Spleen (tissue), 11 donors: ENCODE measurements at regions not wholly inside any gene's neighbourhood (a gene's known extent, or its start where the extent isn't known, plus 50 kb on each side); places are given as distances from the start of the nearest gene placed in this dataset.

Experiments used
- DNase-seq: peaks from one replicate; pipeline ENCODE4 v3.0.0-alpha.2; 2020
- H3K27ac ChIP-seq, 8 donors: fragments of 200-600 bp; sonication (generic) in 7 of 8; 1 replicate in 4 of 8; 2 replicates in 4 of 8; pipeline versions ENCODE4 v1.5.0 to v1.8.0; 2016 to 2021; ENCODE audit warnings: inconsistent platforms in 4 of 8, mild to moderate bottlenecking in 4 of 8, moderate library complexity in 1 of 8
- H3K27me3 ChIP-seq, 7 donors: fragments of 200-600 bp; sonication (generic) in 6 of 7; replicated peaks in 1 of 7; 1 replicate in 4 of 7; 2 replicates in 3 of 7; pipeline versions ENCODE4 v1.5.0 to v1.8.0; 2016 to 2021; ENCODE audit warnings: inconsistent platforms in 3 of 7, mild to moderate bottlenecking in 1 of 7
- H3K36me3 ChIP-seq, 6 donors: fragments of 200-600 bp; sonication (generic) in 5 of 6; 1 replicate in 4 of 6; 2 replicates in 2 of 6; pipeline versions ENCODE4 v1.5.0 to v1.8.0; 2016 to 2021; ENCODE audit warnings: inconsistent platforms in 2 of 6
- H3K4me1 ChIP-seq, 6 donors: fragments of 200-600 bp; sonication (generic) in 5 of 6; 1 replicate in 3 of 6; 2 replicates in 3 of 6; pipeline versions ENCODE4 v1.5.0 to v1.8.0; 2016 to 2021; ENCODE audit warnings: inconsistent platforms in 3 of 6
- H3K4me3 ChIP-seq, 8 donors: fragments of 200-600 bp; sonication (generic) in 7 of 8; 1 replicate in 4 of 8; 2 replicates in 4 of 8; pipeline versions ENCODE4 v1.5.0 to v1.8.0; 2016 to 2021; ENCODE audit warnings: inconsistent platforms in 4 of 8, mild to moderate bottlenecking in 4 of 8, moderate library complexity in 2 of 8
- H3K9me3 ChIP-seq, 8 donors: fragments of 200-600 bp; sonication (generic) in 7 of 8; 1 replicate in 4 of 8; 2 replicates in 4 of 8; pipeline versions ENCODE4 v1.5.0 to v1.8.0; 2016 to 2021; ENCODE audit warnings: inconsistent platforms in 4 of 8
- POLR2A ChIP-seq, 3 donors: fragments of 450-650 bp; IDR thresholded peaks; one replicate each; pipeline ENCODE4 v1.5.1; 2017; ENCODE audit warnings: antibody characterized with exemption in 3 of 3, mild to moderate bottlenecking in 1 of 3
- POLR2AphosphoS5 ChIP-seq, 3 donors: sonication (generic); formaldehyde crosslinking; IDR thresholded peaks; one replicate each; pipeline ENCODE4 v1.5.1; 2017; ENCODE audit warnings: antibody characterized with exemption in 3 of 3
- WGBS, 5 donors: extraction: QIAGEN DNeasy Blood & Tissue Kit in 3 of 5; methylation state at CpG; one replicate each; pipeline versions ENCODE4 v1.1.5 to v1.1.7; 2013 to 2018; 5-methylcytosine and 5-hydroxymethylcytosine counted together
- intact Hi-C: fragments of 100-400 bp; cut with DNase I; formaldehyde crosslinking; loops from one replicate; pipeline ENCODE4 v1.15.0; 2023; ENCODE audit warnings: low total_unique reads
- TF ChIP-seq, protein P1 (sequence below), 11 experiments: fragments of 200-600 bp in 7 of 11; fragments of 450-650 bp in 4 of 11; sonication (generic) in 4 of 11; IDR thresholded peaks in 8 of 11; conservative IDR thresholded peaks in 3 of 11; 1 replicate in 7 of 11; 2 replicates in 4 of 11; pipeline versions ENCODE4 v1.4.0 to v1.8.0; 2016 to 2021; ENCODE audit warnings: antibody characterized with exemption in 11 of 11, inconsistent platforms in 4 of 11, mild to moderate bottlenecking in 1 of 11
- donor health status: healthy with polysubstance abuse.
- donor health status: DM: no; HTN: no; CAD: no; lungs with moderate emphysema.
- donor health status: DM: no; HTN: no; CAD: no.
- donor health status: Bipolar disorder and iron deficiency.
- donor health status: healthy.
- donor health status: DM: no; HTN: no; CAD: no.
- donor health status: DM: yes; HTN: yes; CAD: no.

DNA sequence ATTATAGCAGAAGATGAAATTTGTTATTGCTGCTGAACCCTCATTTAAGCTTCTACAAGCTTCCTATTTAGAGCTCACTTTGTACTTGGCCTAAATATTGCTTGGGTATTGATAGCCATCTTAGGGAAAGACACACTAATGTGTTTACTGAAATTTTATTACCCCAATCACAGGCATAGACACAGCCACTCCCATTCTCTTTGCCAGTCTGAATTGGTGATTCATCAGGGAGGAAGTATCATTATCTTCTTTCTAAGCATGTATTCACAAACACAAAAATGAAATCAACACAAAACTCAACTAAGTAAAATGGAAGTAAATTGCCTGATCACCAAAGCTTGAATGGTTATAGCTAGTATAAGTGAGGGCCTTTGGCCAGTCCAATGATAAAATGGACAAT, 666.3 kb downstream of the TSN start:
- no peaks in the 10 kb centered on the region for H3K9me3 ChIP-seq
- no peak for TF ChIP-seq POLR2A (IDR thresholded peaks at IDR 0.05)
- no peak for TF ChIP-seq POLR2AphosphoS5 (IDR thresholded peaks at IDR 0.05)
- TF ChIP-seq, protein P1, sequence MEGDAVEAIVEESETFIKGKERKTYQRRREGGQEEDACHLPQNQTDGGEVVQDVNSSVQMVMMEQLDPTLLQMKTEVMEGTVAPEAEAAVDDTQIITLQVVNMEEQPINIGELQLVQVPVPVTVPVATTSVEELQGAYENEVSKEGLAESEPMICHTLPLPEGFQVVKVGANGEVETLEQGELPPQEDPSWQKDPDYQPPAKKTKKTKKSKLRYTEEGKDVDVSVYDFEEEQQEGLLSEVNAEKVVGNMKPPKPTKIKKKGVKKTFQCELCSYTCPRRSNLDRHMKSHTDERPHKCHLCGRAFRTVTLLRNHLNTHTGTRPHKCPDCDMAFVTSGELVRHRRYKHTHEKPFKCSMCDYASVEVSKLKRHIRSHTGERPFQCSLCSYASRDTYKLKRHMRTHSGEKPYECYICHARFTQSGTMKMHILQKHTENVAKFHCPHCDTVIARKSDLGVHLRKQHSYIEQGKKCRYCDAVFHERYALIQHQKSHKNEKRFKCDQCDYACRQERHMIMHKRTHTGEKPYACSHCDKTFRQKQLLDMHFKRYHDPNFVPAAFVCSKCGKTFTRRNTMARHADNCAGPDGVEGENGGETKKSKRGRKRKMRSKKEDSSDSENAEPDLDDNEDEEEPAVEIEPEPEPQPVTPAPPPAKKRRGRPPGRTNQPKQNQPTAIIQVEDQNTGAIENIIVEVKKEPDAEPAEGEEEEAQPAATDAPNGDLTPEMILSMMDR (IDR thresholded peaks at IDR 0.05 in 8 of 11, conservative IDR thresholded peaks at IDR 0.05 in 3 of 11): no peak
- intact Hi-C loops: no loop called here

GRCh38 chr2:122422384-122422991, 667.0 kb downstream of the TSN start:
- Histone ChIP-seq H3K4me3 (no peak overlapping the region), H3K27me3 (no peaks in the 10 kb centered on the region), H3K36me3 (no peaks in the 10 kb centered on the region), H3K9me3 (no peaks in the 10 kb centered on the region), H3K4me1 (no peaks in the 10 kb centered on the region), H3K27ac (no peak overlapping the region)
- 46 to 59% (median 55%) methylated on average over 7 of the region's 7 CpGs for WGBS, 5 donors
- TF ChIP-seq POLR2AphosphoS5 (IDR thresholded peaks at IDR 0.05) (no peak), POLR2A (IDR thresholded peaks at IDR 0.05) (no peak)
- TF ChIP-seq, protein P1 (IDR thresholded peaks at IDR 0.05 in 8 of 11, conservative IDR thresholded peaks at IDR 0.05 in 3 of 11): no peak
- intact Hi-C loops: no loop called here
- DNase-seq: no peak

More for the DNA sequence above, 666.3 kb downstream of the TSN start:
- no peak overlapping the region for H3K4me3 ChIP-seq
- H3K4me1 ChIP-seq: no peaks in the 10 kb centered on the region
- H3K27me3 ChIP-seq: no peaks in the 10 kb centered on the region
- no peak overlapping the region for H3K27ac ChIP-seq
- H3K36me3 ChIP-seq: no peaks in the 10 kb centered on the region
- DNase-seq: no peak

DNA sequence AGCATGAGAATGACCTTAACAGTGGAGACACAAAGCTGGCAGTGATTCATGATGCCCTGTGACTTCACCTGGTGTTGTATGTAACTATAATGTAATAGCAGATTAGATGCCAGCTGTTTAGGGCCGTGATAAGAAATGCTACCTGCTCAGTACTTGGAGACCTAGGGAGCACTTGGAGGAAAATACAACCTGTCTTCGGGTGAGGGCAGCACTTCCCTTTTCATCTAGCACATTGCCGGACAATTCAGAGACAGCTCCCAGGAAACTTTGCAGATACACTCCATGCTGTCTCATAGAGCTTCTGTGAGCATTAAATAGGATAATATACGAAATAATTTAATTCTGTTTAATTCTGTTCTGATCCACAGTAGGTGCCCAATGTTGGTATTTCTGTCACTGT, 668.5 kb downstream of the TSN start:
- DNase-seq: no peak
- Histone ChIP-seq H3K4me1 (no peaks in the 10 kb centered on the region), H3K9me3 (no peaks in the 10 kb centered on the region), H3K27me3 (no peaks in the 10 kb centered on the region), H3K27ac (no peak overlapping the region), H3K4me3 (no peak overlapping the region), H3K36me3 (no peaks in the 10 kb centered on the region)
- WGBS, 5 donors: 76 to 89% (median 87%) methylated on average over 4 of the region's 4 CpGs
- intact Hi-C loops: no loop called here
- no peak for TF ChIP-seq POLR2AphosphoS5 (IDR thresholded peaks at IDR 0.05)

GRCh38 chr2:122433123-122433754, 677.8 kb downstream of the TSN start:
- no peaks in the 10 kb centered on the region for H3K9me3 ChIP-seq
- no peaks in the 10 kb centered on the region for H3K27me3 ChIP-seq
- intact Hi-C loops: no loop called here
- no peak for DNase-seq
- TF ChIP-seq POLR2AphosphoS5 (IDR thresholded peaks at IDR 0.05) (no peak), POLR2A (IDR thresholded peaks at IDR 0.05) (no peak)
- TF ChIP-seq, protein P1 (IDR thresholded peaks at IDR 0.05 in 8 of 11, conservative IDR thresholded peaks at IDR 0.05 in 3 of 11): no peak
- no peaks in the 10 kb centered on the region for H3K4me1 ChIP-seq
- WGBS, 5 donors: 83 to 90% (median 86%) methylated on average over 8 of the region's 8 CpGs
- H3K4me3 ChIP-seq: no peak overlapping the region
- H3K27ac ChIP-seq: no peak overlapping the region
- H3K36me3 ChIP-seq: no peaks in the 10 kb centered on the region
